ENCODE measurements at regions not wholly inside any gene's neighbourhood (a gene's known extent, or its start where the extent isn't known, plus 50 kb on each side); places are given as distances from the start of the nearest gene placed in this dataset.
A peak's percentile ranks its signal among the peaks of the same experiment; 100 is the strongest.

DNA sequence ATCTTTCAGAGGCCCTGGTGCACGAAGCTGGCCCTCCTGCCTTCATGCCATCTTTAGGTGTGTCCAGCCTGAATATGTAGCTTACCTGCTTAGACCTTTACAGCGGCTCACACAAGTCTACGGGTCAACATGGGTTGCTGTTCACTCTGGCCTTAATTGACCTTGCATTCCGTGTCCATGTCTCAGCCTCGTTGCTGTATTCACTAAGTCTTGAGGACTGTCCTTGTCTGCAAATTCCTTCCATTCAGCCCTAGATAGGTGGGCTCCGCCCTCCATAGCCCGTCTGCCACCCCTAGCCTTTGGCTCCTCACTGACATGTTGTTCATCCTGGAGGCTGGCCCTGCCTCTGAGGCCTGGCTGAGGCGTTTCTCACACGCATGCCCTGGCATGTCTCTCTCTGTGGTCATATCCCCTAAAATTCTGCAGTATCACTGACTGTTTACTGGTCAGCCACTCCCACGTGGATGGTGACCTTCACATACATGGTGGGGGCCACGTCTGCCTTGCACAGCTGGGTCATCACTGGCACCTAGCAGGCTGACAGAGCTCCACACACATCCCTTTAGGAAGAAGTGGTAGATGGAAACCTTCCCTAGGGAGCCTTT, 394.1 kb upstream of the MKI67 start:
- Histone ChIP-seq H3K36me3 (ENCODE audit: control insufficient read depth in 2 of 2, insufficient read depth in 2 of 2, low read length in 2 of 2) (no peaks in the 10 kb centered on the region), H3K4me3 (ENCODE audit: low read length in 2 of 2) (no peak overlapping the region), H3K9me3 (ENCODE audit: control insufficient read depth in 2 of 2, low read length in 2 of 2) (no peaks in the 10 kb centered on the region), H3K4me1 (ENCODE audit: control insufficient read depth, insufficient read depth, low read length) (no peaks in the 10 kb centered on the region), H3K27ac (ENCODE audit: low read length) (no peak overlapping the region), H3K27me3 (ENCODE audit: control insufficient read depth in 1 of 2, insufficient read depth in 2 of 2, low read length in 2 of 2) (peaks cover 0 to 2% of the 10 kb centered on the region in 2 donors), H3K9ac (ENCODE audit: low read length in 2 of 2) (no peak overlapping the region)

- Histone ChIP-seq H3K9me3 (ENCODE audit: control insufficient read depth in 2 of 2, low read length in 2 of 2) (no peaks in the 10 kb centered on the region), H3K27me3 (ENCODE audit: control insufficient read depth in 1 of 2, insufficient read depth in 2 of 2, low read length in 2 of 2) (peaks cover 0 to 2% of the 10 kb centered on the region in 2 donors), H3K36me3 (ENCODE audit: control insufficient read depth in 2 of 2, insufficient read depth in 2 of 2, low read length in 2 of 2) (no peaks in the 10 kb centered on the region), H3K9ac (ENCODE audit: low read length in 2 of 2) (no peak overlapping the region), H3K4me3 (ENCODE audit: low read length in 2 of 2) (no peak overlapping the region), H3K27ac (ENCODE audit: low read length) (no peak overlapping the region), H3K4me1 (ENCODE audit: control insufficient read depth, insufficient read depth, low read length) (peaks cover 10% of the 10 kb centered on the region)
Observed at GRCh38 chr10:128522551-128523308, 396.5 kb upstream of the MKI67 start.

- Histone ChIP-seq H3K27me3 (ENCODE audit: control insufficient read depth in 1 of 2, insufficient read depth in 2 of 2, low read length in 2 of 2) (peaks cover 0 to 2% of the 10 kb centered on the region in 2 donors), H3K4me3 (ENCODE audit: low read length in 2 of 2) (no peak overlapping the region), H3K36me3 (ENCODE audit: control insufficient read depth in 2 of 2, insufficient read depth in 2 of 2, low read length in 2 of 2) (no peaks in the 10 kb centered on the region), H3K4me1 (ENCODE audit: control insufficient read depth, insufficient read depth, low read length) (peaks cover 10% of the 10 kb centered on the region), H3K27ac (ENCODE audit: low read length) (no peak overlapping the region), H3K9ac (ENCODE audit: low read length in 2 of 2) (no peak overlapping the region), H3K9me3 (ENCODE audit: control insufficient read depth in 2 of 2, low read length in 2 of 2) (no peaks in the 10 kb centered on the region)
Observed at GRCh38 chr10:128525444-128525843, 399.2 kb upstream of the MKI67 start.

DNA sequence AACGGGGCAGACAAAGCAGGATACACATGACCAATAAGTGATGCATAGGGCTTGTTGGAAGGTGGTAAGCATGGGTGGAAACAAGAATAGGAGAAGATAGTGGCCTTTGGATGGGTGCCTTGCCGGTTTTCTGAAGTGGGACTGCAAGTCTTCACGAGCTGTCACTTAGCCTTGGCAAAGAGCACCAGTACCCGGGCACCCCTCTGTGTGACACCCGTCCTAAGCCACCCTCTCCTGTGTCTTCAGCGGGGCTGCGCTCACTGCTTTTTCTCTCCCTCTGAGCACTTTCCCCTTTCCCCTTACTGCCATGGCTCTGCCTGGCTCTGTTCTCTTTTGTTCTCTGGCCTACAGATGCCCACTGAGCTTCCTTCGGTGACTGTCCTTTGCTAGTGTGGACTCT, 399.7 kb upstream of the MKI67 start:
- Histone ChIP-seq H3K27ac (ENCODE audit: low read length) (no peak overlapping the region), H3K9me3 (ENCODE audit: control insufficient read depth in 2 of 2, low read length in 2 of 2) (no peaks in the 10 kb centered on the region), H3K27me3 (ENCODE audit: control insufficient read depth in 1 of 2, insufficient read depth in 2 of 2, low read length in 2 of 2) (peaks cover 0 to 2% of the 10 kb centered on the region in 2 donors), H3K4me3 (ENCODE audit: low read length in 2 of 2) (no peak overlapping the region), H3K36me3 (ENCODE audit: control insufficient read depth in 2 of 2, insufficient read depth in 2 of 2, low read length in 2 of 2) (no peaks in the 10 kb centered on the region), H3K9ac (ENCODE audit: low read length in 2 of 2) (no peak overlapping the region), H3K4me1 (ENCODE audit: control insufficient read depth, insufficient read depth, low read length) (peaks cover 10% of the 10 kb centered on the region)

DNA sequence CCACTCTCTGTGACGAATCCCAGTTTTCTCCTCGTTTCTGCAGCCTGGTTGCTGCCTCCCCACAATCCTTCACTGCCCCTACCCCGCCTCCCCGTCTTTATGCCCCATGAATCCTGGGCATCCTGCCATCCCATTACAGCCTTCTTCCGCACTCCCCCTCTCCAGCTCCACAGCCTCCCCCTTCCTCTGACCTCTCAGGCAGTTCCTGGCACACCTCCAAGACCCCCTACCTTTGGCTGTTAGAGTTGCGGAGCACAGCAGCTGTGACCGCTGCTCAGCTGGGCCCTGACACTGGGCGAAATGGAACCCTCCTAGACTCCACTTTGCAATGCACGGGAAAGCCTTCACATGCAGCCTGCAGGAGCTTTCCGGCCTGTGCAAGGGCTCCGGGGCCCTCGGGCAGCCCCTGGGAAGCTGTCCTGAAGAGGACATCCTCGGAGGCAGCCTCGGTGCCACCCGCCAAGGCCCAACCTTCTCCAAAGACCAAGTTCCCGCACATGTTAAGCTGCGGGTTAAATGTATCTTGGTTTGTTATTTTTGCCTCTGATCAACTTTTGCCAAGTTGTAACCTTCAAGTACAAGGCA, 400.7 kb upstream of the MKI67 start:
- H3K4me1 ChIP-seq (ENCODE audit: control insufficient read depth, insufficient read depth, low read length): peaks cover 10% of the 10 kb centered on the region
- no peak overlapping the region for H3K27ac ChIP-seq (ENCODE audit: low read length)
- no peaks in the 10 kb centered on the region for H3K36me3 ChIP-seq (ENCODE audit: control insufficient read depth in 2 of 2, insufficient read depth in 2 of 2, low read length in 2 of 2)
- no peak overlapping the region for H3K9ac ChIP-seq (ENCODE audit: low read length in 2 of 2)
- H3K27me3 ChIP-seq (ENCODE audit: control insufficient read depth in 1 of 2, insufficient read depth in 2 of 2, low read length in 2 of 2): peaks cover 0 to 2% of the 10 kb centered on the region in 2 donors
- H3K9me3 ChIP-seq (ENCODE audit: control insufficient read depth in 2 of 2, low read length in 2 of 2): no peaks in the 10 kb centered on the region
- H3K4me3 ChIP-seq (ENCODE audit: low read length in 2 of 2): peak overlapping the region in 1 of 2 donors; percentile 44

DNA sequence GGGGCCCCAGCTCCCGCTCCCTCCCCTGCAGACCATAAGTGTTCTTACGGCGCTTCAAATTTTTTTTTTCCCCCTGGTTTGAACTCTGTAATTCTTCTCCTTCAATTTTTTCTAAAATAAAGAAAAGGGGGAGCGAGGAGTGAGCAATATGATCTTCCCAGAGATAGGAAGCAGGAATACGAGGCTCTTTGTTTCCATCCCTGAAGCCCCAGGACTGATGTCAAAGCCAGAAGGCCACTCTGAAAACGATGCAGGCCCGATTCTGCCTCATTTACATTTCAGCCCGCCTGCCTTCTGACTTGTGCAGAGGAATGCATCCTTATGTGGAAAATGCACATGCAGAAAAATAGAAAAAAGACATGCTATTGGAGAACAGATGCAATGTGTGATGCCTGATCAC, 401.5 kb upstream of the MKI67 start:
- no peak overlapping the region for H3K4me3 ChIP-seq (ENCODE audit: low read length in 2 of 2)
- H3K27ac ChIP-seq (ENCODE audit: low read length): no peak overlapping the region
- H3K27me3 ChIP-seq (ENCODE audit: control insufficient read depth in 1 of 2, insufficient read depth in 2 of 2, low read length in 2 of 2): peaks cover 0 to 2% of the 10 kb centered on the region in 2 donors
- peaks cover 10% of the 10 kb centered on the region for H3K4me1 ChIP-seq (ENCODE audit: control insufficient read depth, insufficient read depth, low read length)
- no peaks in the 10 kb centered on the region for H3K9me3 ChIP-seq (ENCODE audit: control insufficient read depth in 2 of 2, low read length in 2 of 2)
- H3K9ac ChIP-seq (ENCODE audit: low read length in 2 of 2): no peak overlapping the region
- no peaks in the 10 kb centered on the region for H3K36me3 ChIP-seq (ENCODE audit: control insufficient read depth in 2 of 2, insufficient read depth in 2 of 2, low read length in 2 of 2)

DNA sequence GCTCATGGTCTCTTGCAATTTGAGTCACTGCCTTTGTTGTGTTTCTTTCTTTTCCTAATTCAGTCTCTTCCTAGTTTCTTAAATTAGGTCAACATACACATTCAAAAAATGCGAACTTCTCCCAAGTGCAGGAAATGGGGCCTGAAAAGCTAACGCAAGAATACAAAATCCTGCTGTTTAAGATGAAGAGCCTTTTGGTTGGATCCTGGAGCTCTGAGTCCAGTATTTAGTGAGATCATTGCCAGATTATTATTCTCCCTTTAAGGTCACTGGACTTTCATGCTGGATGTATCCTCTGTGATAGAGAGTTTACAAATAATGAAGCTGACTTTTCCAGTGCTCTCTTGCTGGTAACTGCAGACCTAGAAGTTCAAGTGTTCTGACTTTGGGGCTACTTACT, 401.9 kb upstream of the MKI67 start:
- H3K36me3 ChIP-seq (ENCODE audit: control insufficient read depth in 2 of 2, insufficient read depth in 2 of 2, low read length in 2 of 2): no peaks in the 10 kb centered on the region
- peaks cover 0 to 2% of the 10 kb centered on the region in 2 donors for H3K27me3 ChIP-seq (ENCODE audit: control insufficient read depth in 1 of 2, insufficient read depth in 2 of 2, low read length in 2 of 2)
- no peak overlapping the region for H3K4me3 ChIP-seq (ENCODE audit: low read length in 2 of 2)
- H3K9me3 ChIP-seq (ENCODE audit: control insufficient read depth in 2 of 2, low read length in 2 of 2): no peaks in the 10 kb centered on the region
- H3K4me1 ChIP-seq (ENCODE audit: control insufficient read depth, insufficient read depth, low read length): peaks cover 10% of the 10 kb centered on the region
- H3K27ac ChIP-seq (ENCODE audit: low read length): no peak overlapping the region
- H3K9ac ChIP-seq (ENCODE audit: low read length in 2 of 2): no peak overlapping the region

DNA sequence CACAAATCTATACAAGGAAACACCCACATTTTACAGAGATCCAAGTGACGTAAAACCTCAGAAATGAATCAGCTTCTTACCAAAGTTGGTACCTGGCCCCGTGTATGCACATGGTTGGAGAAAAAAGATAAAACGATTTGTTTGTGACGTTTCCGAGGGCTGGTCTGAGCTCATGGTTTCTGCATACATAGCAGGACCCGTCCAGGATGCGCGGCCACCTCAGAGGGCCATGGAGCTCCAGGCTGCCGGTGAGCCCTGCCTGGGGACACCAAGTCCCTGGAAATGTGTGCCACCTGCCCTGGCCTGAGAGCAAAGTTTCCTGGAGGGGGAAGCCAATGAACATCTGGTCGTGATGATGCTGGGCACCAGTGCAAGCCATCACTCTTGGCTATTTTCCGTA, 402.6 kb upstream of the MKI67 start:
- Histone ChIP-seq H3K4me3 (ENCODE audit: low read length in 2 of 2) (no peak overlapping the region), H3K4me1 (ENCODE audit: control insufficient read depth, insufficient read depth, low read length) (peaks cover 10% of the 10 kb centered on the region), H3K27me3 (ENCODE audit: control insufficient read depth in 1 of 2, insufficient read depth in 2 of 2, low read length in 2 of 2) (peaks cover 0 to 2% of the 10 kb centered on the region in 2 donors), H3K9ac (ENCODE audit: low read length in 2 of 2) (no peak overlapping the region), H3K9me3 (ENCODE audit: control insufficient read depth in 2 of 2, low read length in 2 of 2) (no peaks in the 10 kb centered on the region), H3K27ac (ENCODE audit: low read length) (no peak overlapping the region), H3K36me3 (ENCODE audit: control insufficient read depth in 2 of 2, insufficient read depth in 2 of 2, low read length in 2 of 2) (no peaks in the 10 kb centered on the region)

- no peaks in the 10 kb centered on the region for H3K9me3 ChIP-seq (ENCODE audit: control insufficient read depth in 2 of 2, low read length in 2 of 2)
- no peaks in the 10 kb centered on the region for H3K36me3 ChIP-seq (ENCODE audit: control insufficient read depth in 2 of 2, insufficient read depth in 2 of 2, low read length in 2 of 2)
- peaks cover 10% of the 10 kb centered on the region for H3K4me1 ChIP-seq (ENCODE audit: control insufficient read depth, insufficient read depth, low read length)
- no peak overlapping the region for H3K4me3 ChIP-seq (ENCODE audit: low read length in 2 of 2)
- peaks cover 0 to 2% of the 10 kb centered on the region in 2 donors for H3K27me3 ChIP-seq (ENCODE audit: control insufficient read depth in 1 of 2, insufficient read depth in 2 of 2, low read length in 2 of 2)
- no peak overlapping the region for H3K9ac ChIP-seq (ENCODE audit: low read length in 2 of 2)
- H3K27ac ChIP-seq (ENCODE audit: low read length): no peak overlapping the region
Observed at GRCh38 chr10:128529225-128529624, 403.0 kb upstream of the MKI67 start.

GRCh38 chr10:128530301-128530700, 404.1 kb upstream of the MKI67 start:
- Histone ChIP-seq H3K4me1 (ENCODE audit: control insufficient read depth, insufficient read depth, low read length) (peaks cover 10% of the 10 kb centered on the region), H3K27me3 (ENCODE audit: control insufficient read depth in 1 of 2, insufficient read depth in 2 of 2, low read length in 2 of 2) (peaks cover 0 to 5% of the 10 kb centered on the region in 2 donors), H3K9me3 (ENCODE audit: control insufficient read depth in 2 of 2, low read length in 2 of 2) (no peaks in the 10 kb centered on the region), H3K36me3 (ENCODE audit: control insufficient read depth in 2 of 2, insufficient read depth in 2 of 2, low read length in 2 of 2) (no peaks in the 10 kb centered on the region), H3K9ac (ENCODE audit: low read length in 2 of 2) (no peak overlapping the region), H3K27ac (ENCODE audit: low read length) (no peak overlapping the region), H3K4me3 (ENCODE audit: low read length in 2 of 2) (no peak overlapping the region)

- Histone ChIP-seq H3K36me3 (ENCODE audit: control insufficient read depth in 2 of 2, insufficient read depth in 2 of 2, low read length in 2 of 2) (no peaks in the 10 kb centered on the region), H3K9me3 (ENCODE audit: control insufficient read depth in 2 of 2, low read length in 2 of 2) (no peaks in the 10 kb centered on the region), H3K9ac (ENCODE audit: low read length in 2 of 2) (no peak overlapping the region), H3K27ac (ENCODE audit: low read length) (no peak overlapping the region), H3K27me3 (ENCODE audit: control insufficient read depth in 1 of 2, insufficient read depth in 2 of 2, low read length in 2 of 2) (peaks cover under 1 to 5% of the 10 kb centered on the region in 2 donors), H3K4me3 (ENCODE audit: low read length in 2 of 2) (no peak overlapping the region), H3K4me1 (ENCODE audit: control insufficient read depth, insufficient read depth, low read length) (peaks cover 7% of the 10 kb centered on the region)
Observed at GRCh38 chr10:128530946-128531345, 404.7 kb upstream of the MKI67 start.
